GM18861 (cell line): ENCODE measurements at regions not wholly inside any gene's neighbourhood (a gene's known extent, or its start where the extent isn't known, plus 50 kb on each side); places are given as distances from the start of the nearest gene placed in this dataset.
"Not testable (repeated sequence)": the region's sequence is repeated elsewhere in the genome, so short reads cannot be mapped to it uniquely, and the experiment has no call there.

ENCODE experiments used
- ATAC-seq: cut with Tn5 transposase; IDR thresholded peaks from one replicate; pipeline ENCODE4 v1.9.1; 2021; ENCODE audit not compliant: unreplicated experiment

DNA sequence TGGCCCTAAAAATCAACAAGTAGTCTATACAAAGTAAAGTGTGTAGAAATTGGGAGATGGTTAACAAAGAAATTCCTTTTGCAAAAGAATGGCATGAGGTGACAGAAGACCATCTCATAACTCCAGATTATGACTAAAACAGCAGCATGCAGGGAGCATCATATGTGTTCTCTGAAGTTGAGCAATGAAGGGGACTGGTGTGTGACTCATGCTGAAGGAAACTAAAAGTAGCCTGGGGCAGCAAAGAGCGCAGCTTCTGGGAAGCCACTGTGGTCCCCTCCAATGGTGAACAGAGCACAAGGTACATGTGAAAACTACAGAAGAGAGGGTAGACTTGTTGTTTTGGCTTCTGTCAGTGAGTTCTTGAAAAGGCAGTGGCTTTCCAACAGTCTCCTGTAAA, 133.4 kb downstream of the MACC1 start:
- no peak for ATAC-seq

GRCh38 chr7:20079080-20079479, 138.1 kb downstream of the MACC1 start:
- no peak for ATAC-seq

DNA sequence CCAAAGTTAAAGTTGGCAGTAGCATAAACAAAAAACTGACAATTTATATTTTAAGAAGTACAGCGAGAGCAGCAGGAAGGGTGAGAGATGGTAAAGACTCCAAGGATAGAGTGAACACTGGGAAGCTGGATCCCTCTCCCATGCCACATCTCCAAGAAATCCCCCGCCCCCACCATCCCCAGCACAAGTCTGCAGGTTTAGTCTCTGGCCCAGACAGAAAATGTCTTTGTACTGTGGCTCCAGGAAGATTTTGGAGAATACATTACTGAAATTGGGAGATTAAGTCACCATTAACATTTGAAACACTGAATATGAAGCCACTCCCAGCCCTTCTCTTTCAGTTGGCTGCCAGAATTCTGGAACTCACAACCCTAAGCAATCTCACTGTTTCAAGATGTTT, 140.3 kb downstream of the MACC1 start:
- no peak for ATAC-seq

DNA sequence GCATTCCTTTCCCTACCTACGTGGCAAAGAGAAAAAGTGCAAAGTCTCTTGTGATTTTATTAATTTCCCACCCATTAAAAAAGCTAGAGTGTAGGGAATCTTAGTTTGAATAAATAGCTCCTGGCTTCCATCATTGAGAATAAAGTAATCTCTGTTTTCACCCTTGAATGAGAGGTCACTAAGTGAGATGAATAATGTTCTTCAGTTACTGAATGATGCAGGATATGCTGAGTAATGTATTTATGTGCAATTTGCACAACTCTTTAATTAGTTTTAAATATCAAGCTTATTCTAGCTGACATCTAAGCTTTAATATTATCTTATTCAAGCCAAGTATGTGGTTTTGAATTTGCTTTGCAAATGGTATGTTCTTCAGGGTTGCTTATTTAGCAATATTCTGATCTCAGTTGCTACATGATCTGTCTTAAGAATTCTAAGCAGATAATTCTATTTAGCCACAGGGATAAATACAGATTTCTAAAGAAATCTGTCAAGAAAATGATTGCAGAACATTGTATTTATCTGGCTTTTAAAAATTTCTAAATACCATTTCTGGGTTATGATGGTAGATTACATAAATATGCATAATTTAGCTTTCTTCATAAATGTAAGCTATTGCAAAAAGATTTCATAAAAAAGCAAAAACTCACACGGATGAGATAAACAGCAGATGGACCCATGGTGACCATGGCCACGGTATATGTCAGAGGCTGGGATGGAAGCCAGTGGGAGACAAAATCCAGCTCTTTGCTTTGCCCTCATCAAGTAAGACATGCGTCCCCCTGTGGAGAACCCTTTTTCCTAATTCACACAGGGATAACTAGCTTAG, 141.0 kb downstream of the MACC1 start:
- ATAC-seq: no peak

DNA sequence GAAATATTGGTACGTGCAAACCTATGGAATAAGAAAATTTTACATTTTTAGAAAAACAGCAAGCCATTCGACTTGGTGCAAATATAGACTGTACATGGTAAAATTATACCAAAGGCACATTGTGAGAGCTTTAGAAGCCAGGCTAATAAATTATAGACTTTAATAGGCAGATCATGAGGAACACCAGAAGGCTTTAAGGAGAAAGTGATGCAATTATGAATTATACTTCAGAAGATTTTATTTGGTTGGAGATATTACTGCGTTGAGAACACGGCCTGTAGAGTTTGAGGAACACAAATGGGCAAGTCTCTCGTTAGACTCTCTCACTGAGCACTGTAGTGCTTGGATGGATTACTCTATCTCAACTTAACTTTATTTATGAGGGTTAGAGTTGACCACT, 141.7 kb downstream of the MACC1 start:
- ATAC-seq: no peak

DNA sequence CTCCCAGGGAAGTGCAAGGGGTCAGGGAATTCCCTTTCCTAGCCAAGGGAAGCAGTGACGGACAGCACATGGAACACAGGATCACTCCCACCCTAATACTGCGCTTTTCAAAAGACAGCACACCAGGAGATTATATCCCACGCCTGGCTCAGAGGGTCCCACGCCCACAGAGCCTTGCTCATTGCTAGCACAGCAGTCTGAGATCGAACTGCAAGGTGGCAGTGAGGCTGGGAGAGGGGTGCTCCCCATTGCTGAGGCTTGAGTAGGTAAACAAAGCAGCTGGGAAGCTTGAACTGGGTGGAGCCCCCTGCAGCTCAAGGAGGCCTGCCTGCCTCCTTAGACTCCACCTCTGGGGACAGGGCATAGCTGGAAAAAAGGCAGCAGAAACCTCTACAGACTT, 149.2 kb downstream of the MACC1 start:
- ATAC-seq: not testable (repeated sequence)

DNA sequence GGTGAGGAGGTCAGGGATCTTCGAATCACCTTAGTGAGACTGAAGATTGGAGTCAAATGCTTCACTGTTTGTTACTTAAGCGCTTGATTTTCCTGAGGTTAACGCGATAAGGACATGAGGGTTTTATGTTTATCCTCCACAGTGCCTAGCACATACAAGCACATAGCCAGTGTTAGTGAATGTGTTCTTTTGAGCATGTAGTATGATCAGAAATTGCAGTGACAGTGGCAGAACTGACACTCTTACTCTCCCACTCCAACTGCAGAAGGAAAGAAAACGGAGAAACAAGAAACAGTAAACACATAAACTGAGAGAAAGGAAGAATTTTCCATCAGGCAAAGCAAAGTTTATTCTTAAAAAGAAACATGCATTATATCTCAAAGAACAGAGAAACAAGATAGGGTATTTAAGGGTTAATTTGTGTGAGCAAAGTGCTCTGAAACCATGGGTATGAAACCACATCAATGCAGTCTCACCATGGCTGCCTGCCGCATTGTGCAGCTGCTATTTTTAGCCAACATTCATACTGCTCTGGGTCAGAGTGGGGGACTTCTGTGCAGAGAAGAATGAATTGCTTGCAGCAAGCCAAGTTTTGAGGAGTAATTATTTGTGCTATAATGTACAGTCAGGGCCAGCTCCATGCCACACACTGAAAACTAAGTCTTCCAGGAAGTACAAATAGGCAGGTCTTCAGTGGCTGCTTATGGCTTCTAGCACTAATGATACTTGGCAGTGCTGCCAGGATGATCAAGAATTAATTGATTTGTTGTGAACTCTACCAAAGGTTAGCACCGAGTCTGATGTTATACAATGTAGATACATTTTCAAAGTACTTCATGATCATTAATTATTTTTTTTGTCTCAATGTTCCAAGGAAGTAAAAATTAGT, 152.0 kb downstream of the MACC1 start:
- ATAC-seq: peak; percentile 99

GRCh38 chr7:20064181-20064970, 152.8 kb downstream of the MACC1 start:
- ATAC-seq: no peak

DNA sequence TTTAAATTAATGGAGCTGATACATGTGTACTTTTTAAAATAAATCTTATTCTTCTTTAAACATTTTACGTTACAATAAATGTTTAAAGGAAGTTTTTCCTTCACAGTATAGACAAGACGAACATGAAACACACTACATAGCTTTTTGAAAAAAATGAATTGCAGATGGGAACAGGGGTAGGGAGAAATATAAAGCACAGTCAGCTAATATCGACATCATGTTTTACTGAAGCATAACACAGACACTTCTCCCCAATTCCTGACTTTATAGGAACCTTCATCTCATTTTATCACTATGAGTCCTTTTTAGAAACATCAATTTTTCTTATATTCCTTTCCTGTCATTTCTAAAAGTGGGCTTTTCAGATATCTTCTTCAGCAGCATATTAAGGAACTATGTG, 153.5 kb downstream of the MACC1 start:
- no peak for ATAC-seq

DNA sequence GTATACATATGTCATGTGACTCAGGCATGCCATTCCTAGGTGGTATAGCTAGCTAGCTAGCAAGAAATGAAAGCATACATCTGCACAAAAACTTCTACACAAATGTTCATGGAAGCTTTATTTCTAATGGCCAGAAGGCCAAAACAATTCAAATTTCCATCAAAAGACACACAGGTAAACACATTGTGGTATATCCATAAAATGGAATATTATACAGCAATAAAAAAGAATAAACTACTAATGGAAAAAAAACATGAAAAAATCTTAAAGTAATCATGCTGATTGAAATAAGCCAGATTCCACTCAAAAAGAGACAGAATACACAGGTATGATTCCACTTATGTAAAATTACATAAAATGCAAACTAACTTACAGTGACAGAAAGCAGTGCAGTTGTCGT, 154.3 kb downstream of the MACC1 start:
- ATAC-seq: no peak

- no peak for ATAC-seq
Measured at GRCh38 chr7:20053334-20054104, 163.7 kb downstream of the MACC1 start.

- ATAC-seq: no peak
Measured at GRCh38 chr7:20050241-20050966, 166.8 kb downstream of the MACC1 start.

DNA sequence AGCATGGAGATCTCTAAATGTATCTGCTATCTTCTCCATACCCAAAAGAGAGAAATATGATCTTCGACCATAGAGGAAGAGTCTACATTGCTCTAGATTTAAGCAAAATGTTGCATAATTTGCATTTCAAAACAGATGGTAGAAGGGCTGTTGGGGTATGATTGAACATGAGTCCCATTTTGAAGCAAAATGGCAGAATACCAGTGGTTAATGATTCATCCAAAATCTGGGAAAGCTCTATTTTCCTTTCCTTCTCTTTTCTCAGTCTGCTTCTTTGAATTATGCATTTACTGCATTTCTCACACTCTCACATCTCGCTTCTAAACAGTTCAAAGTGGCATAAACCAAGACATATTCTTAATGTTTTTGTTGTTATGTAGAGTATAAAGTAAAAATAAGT, 178.5 kb downstream of the MACC1 start:
- ATAC-seq: no peak

DNA sequence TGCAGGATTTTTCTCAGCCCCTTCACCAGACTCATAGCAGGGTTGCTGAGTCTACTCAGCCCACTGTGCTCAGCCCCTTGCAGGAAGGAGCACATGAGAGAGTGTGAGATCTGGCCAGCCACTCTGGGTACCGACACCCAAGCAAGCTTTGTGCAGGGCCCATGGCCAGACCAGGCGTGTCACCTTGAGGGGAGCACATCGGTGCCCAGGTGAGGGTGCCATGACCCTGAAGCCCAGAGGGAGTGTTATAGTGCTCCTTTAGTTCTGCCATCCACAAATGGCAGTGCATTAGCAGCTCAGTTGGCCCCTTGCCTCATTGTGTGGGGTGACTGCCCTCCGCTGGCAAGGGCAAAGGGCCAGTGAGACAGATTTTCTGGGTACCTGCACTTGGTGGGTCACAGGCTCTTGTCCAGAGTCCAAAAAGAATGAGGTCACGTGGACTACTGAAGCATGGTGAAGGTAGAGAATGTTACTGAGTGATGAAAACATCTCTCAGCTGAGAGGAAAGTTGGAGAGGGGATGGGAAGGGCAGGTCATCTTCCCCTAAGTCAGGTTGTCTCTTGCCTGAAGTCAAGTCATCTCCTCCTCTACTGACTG, 181.8 kb downstream of the MACC1 start:
- ATAC-seq: no peak

GRCh38 chr7:20033621-20034400, 183.4 kb downstream of the MACC1 start:
- no peak for ATAC-seq

DNA sequence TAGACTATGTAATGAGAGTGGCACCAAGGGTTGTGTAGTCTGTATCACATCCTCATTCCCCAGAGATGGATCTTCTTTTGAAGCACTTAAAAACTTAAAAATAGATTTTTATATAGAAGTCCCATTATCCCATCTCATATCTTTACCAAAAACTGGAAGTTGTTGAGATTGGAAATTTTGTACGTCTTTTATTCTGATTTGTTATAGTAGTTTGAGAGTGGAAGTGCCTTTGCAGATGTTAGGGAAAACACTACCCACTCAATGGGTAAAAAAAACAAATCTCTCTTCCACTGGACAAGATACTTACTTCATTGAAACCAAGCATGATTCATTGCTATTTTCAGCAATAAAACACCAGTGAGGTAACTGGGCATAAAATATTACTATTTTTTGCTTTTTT, 184.4 kb downstream of the MACC1 start:
- ATAC-seq: no peak

- ATAC-seq: peak; percentile 38
Measured at GRCh38 chr7:20030915-20031362, 186.2 kb downstream of the MACC1 start.

DNA sequence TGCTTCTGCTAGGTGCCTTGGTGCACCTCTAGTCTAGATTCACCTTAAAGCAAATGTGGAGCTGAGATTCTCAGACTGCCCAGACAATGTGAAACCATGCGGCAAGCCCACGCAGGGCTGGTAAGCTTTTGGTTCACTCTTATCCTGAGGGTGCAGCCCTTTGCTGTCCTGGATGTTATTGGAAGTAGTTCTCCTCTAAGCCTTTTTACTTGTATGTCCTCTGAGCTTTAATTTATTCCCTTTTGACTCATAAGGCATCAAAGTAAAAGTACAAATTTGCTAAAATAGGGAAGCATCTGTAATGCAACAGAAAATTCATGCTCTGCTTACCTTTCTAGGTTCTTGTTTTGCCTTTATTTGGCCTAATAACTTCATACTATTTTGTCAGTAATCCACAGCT, 186.8 kb downstream of the MACC1 start:
- ATAC-seq: peak; percentile 77

- ATAC-seq: no peak
Measured at GRCh38 chr7:20026762-20027161, 190.4 kb downstream of the MACC1 start.
